GM21528 (cell line): ENCODE measurements at regions not wholly inside any gene's neighbourhood (a gene's known extent, or its start where the extent isn't known, plus 50 kb on each side); places are given as distances from the start of the nearest gene placed in this dataset.

Experiments
- ATAC-seq: cut with Tn5 transposase; IDR thresholded peaks from one replicate; pipeline ENCODE4 v1.9.1; 2021; ENCODE audit warnings: mild to moderate bottlenecking, moderate library complexity; ENCODE audit not compliant: unreplicated experiment, low FRiP score

- ATAC-seq: no peak
Measured at GRCh38 chr6:170163405-170164170, 127.3 kb downstream of the DLL1 start.

GRCh38 chr6:170162775-170163404 is 128.0 kb downstream of the DLL1 start:
- ATAC-seq: no peak

GRCh38 chr6:170162011-170162774 is 128.7 kb downstream of the DLL1 start:
- no peak for ATAC-seq

- no peak for ATAC-seq
Measured at GRCh38 chr6:170160628-170161611, 130.0 kb downstream of the DLL1 start.

- no peak for ATAC-seq
Measured at GRCh38 chr6:170160031-170160627, 130.7 kb downstream of the DLL1 start.

GRCh38 chr6:170159022-170159965 is 131.6 kb downstream of the DLL1 start:
- ATAC-seq: no peak

- no peak for ATAC-seq
Measured at GRCh38 chr6:170158296-170159021, 132.4 kb downstream of the DLL1 start.

GRCh38 chr6:170157567-170158218 is 133.2 kb downstream of the DLL1 start:
- ATAC-seq: no peak

- no peak for ATAC-seq
Measured at GRCh38 chr6:170156448-170157375, 134.2 kb downstream of the DLL1 start.

- ATAC-seq: no peak
Measured at GRCh38 chr6:170155464-170156196, 135.2 kb downstream of the DLL1 start.

- no peak for ATAC-seq
Measured at GRCh38 chr6:170153436-170154319, 137.2 kb downstream of the DLL1 start.

- no peak for ATAC-seq
Measured at GRCh38 chr6:170152989-170153388, 137.9 kb downstream of the DLL1 start.

GRCh38 chr6:170152124-170152926 is 138.6 kb downstream of the DLL1 start:
- ATAC-seq: no peak

GRCh38 chr6:170151804-170152123 is 139.1 kb downstream of the DLL1 start:
- ATAC-seq: no peak
